Superior temporal gyrus (tissue), 1 donor: ENCODE measurements at regions not wholly inside any gene's neighbourhood (a gene's known extent, or its start where the extent isn't known, plus 50 kb on each side); places are given as distances from the start of the nearest gene placed in this dataset.

Source experiments
- DNase-seq: peaks from one replicate; pipeline ENCODE4 v3.0.0-alpha.2; 2016; ENCODE audit errors: extremely low spot score

- no peak for DNase-seq
Observed at GRCh38 chrX:103158317-103158621, 56.6 kb upstream of the BEX4 start.

GRCh38 chrX:103157496-103158316 lies 57.2 kb upstream of the BEX4 start:
- peak; percentile 81 for DNase-seq

- no peak for DNase-seq
Observed at GRCh38 chrX:103155201-103155600, 59.7 kb upstream of the BEX4 start.

GRCh38 chrX:103153661-103154060 lies 60.7 kb upstream of the NXF3 start:
- no peak for DNase-seq

- no peak for DNase-seq
Observed at GRCh38 chrX:103151799-103152198, 58.9 kb upstream of the NXF3 start.

GRCh38 chrX:103149652-103150051 lies 56.7 kb upstream of the NXF3 start:
- no peak for DNase-seq

- DNase-seq, result no peak
Observed at GRCh38 chrX:103148075-103148474, 55.1 kb upstream of the NXF3 start.
